HG02981 (cell line): ENCODE measurements at regions not wholly inside any gene's neighbourhood (a gene's known extent, or its start where the extent isn't known, plus 50 kb on each side); places are given as distances from the start of the nearest gene placed in this dataset.

Experiments used
- ATAC-seq: cut with Tn5 transposase; IDR thresholded peaks from one replicate; pipeline ENCODE4 v1.9.1; 2021; ENCODE audit warnings: mild to moderate bottlenecking, moderate library complexity; ENCODE audit not compliant: unreplicated experiment

DNA sequence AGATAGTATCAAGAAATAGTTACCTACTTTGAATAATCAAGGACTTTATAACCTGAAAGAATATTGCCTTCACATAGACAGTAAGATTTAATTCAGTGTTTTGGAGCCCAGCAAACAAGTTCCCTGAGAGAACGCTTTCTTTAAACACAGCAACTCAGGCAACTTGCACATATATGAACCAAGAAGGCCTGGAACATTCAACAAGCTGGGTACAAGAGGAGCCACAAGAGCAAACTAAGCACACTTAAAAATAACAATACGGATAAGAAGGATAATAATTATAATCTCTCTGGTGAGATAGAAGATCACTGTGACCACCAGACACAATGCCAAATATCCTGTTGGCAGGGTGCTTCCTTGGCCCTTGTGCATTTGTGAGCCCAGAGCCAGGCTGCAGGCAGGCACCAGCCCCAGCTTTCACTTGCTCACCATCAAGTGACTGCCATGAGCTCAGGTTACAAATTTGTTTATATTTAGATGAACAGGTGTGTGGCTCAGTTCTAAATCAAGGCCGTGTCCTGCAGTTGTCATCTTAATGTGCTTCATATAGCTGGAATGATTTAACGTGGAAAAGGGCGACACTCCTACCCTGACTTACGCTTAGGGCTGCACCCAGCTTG is 446.6 kb downstream of the IRS1 start:
- no peak for ATAC-seq

- no peak for ATAC-seq
Observed at GRCh38 chr2:226351711-226352110, 447.9 kb downstream of the IRS1 start.

DNA sequence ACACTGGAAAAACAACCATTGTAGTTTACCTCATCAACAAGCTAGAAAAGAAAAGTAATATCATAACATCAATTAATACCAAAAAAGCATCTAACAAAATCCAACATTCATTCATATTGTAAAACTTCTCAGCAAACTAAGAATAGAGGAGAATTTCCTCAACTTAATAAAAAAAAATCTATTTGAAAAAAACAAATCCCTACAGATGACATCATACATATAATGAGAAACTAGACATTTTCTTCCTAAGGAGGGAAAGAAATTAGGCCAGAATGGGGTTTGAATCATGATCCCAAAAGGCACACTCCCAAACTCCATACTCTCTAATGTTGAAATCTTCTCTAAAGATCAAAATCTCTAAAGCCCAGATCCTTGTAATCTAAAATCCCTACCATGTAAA is 460.0 kb downstream of the IRS1 start:
- no peak for ATAC-seq

- ATAC-seq = no peak
Observed at GRCh38 chr2:226338825-226339224, 460.8 kb downstream of the IRS1 start.

- ATAC-seq = no peak
Observed at GRCh38 chr2:226337941-226338600, 461.5 kb downstream of the IRS1 start.

DNA sequence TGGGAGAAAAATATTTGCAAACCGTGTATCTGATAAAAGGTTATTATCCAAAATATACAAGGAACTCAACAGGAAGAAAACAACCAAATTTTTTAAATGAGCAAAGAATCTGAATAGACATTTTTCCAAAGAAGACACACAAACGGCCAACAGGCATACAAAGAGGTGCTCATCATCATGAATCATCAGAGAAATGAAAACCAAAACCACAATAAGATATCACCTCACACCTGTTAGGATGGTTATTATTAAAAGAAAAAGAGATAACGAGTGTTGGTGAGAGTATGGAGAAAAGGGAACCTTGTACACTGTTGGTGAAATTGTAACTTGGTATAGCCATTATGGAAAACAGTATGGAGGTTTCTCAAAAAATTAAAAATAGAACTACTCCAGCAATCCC is 463.3 kb downstream of the IRS1 start:
- no peak for ATAC-seq

DNA sequence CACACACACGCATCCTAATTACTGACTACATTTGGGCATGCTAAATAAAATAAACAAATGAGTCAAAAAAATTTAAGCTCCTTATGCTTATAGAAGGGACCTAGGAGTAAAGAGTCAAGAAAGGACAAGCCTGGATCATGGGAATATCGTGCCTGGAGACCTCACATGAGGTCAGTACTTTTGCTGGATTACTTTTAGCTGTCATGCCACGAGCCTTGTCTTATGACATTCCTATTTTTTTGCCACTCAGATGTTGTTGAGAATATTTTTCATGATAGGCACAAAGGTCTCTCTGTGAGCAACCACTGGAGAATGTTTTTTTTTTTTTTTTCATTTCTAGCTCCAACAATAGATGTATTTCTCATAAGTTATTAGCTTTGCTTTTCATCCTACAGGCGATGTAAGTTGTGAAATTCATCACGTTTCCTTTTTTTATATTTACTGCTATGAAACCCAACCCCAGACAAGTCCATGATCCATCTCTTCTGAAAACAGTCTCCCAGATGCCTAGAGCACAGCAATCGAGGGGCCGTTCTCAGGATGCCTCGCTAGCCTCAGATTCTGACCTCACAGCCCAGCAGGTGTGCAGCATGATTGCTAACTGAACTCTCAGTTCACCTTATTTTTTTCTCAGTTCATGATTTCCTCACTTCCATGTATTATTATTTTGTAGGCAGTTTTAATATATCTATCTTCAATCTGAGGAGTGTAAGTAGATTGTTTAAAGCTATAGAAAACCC is 464.5 kb downstream of the IRS1 start:
- no peak for ATAC-seq

GRCh38 chr2:226333388-226333787 is 466.2 kb downstream of the IRS1 start:
- no peak for ATAC-seq

- ATAC-seq = no peak
Observed at GRCh38 chr2:226330206-226330605, 469.4 kb downstream of the IRS1 start.

GRCh38 chr2:226329180-226329579 is 470.4 kb downstream of the IRS1 start:
- ATAC-seq = no peak

GRCh38 chr2:226327830-226328229 is 471.8 kb downstream of the IRS1 start:
- no peak for ATAC-seq

DNA sequence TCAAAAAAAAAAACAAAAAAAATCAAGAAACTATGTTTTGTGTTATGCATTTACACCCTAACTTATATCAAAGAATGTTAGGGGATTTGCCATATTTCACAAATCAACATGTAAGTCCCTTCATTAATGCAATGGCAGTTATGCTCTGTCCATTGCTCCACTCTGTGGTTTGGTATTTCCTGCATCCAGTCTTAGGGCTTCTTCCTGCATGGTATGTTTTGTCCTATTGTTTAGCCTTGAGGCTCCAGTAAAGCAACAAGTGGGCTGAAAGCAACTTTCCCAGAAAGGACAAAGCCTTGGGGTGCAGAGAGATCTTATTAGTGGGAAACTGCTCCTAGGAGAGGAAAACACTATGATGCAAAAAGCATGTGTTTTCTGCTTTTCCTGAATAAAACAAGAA is 474.1 kb downstream of the IRS1 start:
- no peak for ATAC-seq

DNA sequence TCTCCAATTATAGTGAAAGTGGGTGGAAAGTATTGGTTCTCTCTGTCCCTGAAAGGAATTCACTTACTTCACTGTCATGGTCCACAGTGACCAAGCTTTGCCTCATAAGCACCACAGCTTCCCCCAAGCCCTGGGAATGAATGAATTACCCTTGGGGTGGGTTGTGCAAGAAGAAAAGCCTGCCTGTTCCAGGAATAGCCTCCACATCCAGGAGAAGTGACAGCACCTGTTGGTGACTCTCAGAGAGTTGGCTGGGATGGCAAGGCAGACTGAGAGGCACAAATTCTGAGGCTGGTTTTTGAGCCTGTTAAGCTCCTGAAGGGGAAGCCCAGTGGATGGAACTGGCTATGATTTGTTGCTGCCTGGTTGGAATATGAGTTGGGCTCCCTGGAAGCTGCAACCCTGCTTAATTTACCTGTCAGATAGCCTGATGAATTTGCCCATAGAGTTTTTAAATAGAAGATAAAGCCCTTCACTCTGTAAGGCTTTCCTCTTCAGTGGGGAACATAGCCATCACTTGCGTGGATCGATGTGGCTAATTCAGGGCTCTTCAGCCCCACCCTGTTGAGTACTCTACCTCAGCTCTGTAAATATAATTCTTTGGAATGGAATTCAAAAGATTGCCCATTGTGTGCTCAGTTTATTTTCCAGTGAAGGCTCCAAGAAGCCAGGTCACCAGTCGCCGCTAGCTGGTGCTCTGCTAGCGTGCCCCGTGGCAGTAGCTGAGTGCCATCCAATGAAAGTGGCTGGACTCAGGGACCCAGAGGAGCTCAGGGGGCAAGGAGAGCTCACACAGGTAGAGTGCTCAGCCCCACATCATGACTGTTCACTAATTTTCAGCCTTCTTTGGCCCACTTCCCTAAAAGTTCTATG is 479.3 kb downstream of the IRS1 start:
- ATAC-seq = no peak

GRCh38 chr2:226317970-226318369 is 481.6 kb downstream of the IRS1 start:
- no peak for ATAC-seq

DNA sequence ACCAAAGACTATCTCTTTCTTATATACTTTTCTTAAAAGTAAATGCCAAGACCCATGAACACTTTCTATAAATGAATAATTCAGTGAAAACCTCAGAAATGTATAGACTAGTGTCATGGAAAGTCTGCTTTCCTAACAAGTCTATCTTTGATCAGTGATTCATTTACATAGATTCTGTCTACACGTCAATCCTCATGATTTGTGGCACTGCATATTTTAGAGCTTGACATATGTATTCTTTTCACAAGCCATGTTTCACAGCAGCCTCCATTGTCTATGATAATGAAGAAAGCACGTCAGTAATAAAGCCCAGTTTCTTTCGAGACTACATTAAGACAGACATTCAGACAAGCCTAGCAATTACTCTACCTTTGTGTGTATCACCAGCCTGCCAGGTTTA is 486.6 kb downstream of the IRS1 start:
- no peak for ATAC-seq

- no peak for ATAC-seq
Observed at GRCh38 chr2:226312155-226312554, 487.5 kb downstream of the IRS1 start.

- no peak for ATAC-seq
Observed at GRCh38 chr2:226310146-226310545, 489.5 kb downstream of the IRS1 start.

DNA sequence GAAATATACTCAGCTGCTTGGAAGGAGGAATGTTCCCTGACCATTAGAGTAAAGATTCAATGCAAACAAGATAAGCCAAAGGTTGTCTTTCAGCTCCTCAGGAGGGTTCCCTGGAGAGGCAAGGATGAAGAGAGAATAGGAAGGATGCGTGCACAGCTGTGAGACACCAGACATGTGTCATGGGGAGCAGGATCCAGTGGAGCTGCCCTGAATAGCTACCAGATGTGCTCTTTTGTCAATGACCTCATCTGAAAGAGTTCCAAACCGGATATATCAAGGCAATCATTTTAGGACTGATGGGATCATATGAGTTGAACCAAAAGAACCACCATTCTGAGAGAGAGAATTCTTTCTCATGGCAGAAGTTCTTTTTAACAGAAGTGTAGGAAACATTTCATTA is 490.6 kb downstream of the IRS1 start:
- no peak for ATAC-seq

DNA sequence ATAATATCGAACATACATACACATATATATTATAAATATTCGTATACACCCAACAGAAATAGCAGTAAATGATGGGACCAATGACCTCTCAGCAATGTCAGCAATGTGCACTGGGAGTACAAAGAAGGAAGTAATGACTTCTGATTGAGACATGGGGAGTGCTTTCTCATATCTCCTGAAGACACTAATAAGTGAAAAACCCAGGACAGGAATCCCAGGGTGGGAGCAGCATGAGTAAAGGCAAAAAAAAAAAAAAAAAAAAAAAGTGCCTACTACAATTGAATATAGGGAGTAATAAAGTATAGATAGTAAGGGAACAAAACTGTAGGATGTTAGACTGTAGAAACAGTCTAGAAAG is 491.3 kb downstream of the IRS1 start:
- ATAC-seq = no peak

DNA sequence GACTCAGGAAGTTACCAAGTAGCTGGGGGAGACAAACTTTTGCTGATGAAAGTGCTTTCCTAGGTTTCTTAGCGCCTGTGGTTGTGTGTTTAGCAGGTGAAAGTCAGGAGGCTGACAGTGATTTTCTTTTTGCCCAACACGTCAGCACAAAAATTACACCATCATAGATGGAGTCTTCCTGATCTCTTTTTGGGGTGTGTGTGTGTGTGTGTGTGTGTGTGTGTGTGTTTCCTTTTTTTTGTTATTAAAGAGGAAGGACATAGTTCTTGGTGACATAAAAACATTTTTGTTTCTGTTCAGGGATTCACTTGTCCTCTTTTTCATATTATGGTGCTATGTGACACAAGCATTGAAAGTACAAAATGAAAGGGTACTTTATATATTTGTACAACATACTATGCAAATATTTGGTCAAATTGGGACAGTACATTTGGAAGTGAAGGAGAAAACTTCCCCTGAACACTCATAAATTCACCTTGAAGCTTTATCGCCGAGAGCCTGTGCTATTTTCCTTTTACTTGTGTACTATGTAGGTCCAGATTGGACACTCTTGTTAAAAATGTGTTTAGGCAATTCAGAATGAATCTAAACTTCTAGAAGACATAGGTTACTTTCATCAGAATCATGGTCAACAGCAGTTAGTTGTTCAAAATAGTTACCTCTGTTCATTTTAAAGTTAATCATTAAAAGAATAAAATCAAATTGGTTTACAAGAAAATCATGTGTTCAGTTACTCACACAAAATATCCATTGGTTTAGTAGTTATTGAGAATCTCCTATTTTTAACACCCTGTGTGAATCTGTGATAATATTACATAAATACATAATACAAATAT is 491.9 kb downstream of the IRS1 start:
- no peak for ATAC-seq

- no peak for ATAC-seq
Observed at GRCh38 chr2:226306969-226307368, 492.7 kb downstream of the IRS1 start.
